Right renal pelvis (tissue), 4 donors: ENCODE measurements at regions not wholly inside any gene's neighbourhood (a gene's known extent, or its start where the extent isn't known, plus 50 kb on each side); places are given as distances from the start of the nearest gene placed in this dataset.
"Not testable (repeated sequence)": the region's sequence is repeated elsewhere in the genome, so short reads cannot be mapped to it uniquely, and the experiment has no call there.

ENCODE experiments used
- DNase-seq, 4 donors: peaks; one replicate each; pipeline ENCODE4 v3.0.0-alpha.2; 2013; ENCODE audit warnings: low read depth in 4 of 4, low spot score in 3 of 4, missing footprints in 1 of 4

- DNase-seq: no peak
Measured at GRCh38 chr7:149683898-149684297, 89.5 kb downstream of the ZNF467 start.

GRCh38 chr7:149683181-149683580 lies 90.2 kb downstream of the ZNF467 start:
- no peak for DNase-seq

- DNase-seq: no peak
Measured at GRCh38 chr7:149682038-149682437, 91.3 kb downstream of the ZNF467 start.

- no peak for DNase-seq
Measured at GRCh38 chr7:149681274-149681673, 92.1 kb downstream of the ZNF467 start.

- DNase-seq: no peak
Measured at GRCh38 chr7:149680331-149681025, 92.9 kb downstream of the ZNF467 start.

GRCh38 chr7:149674728-149675385 lies 98.5 kb downstream of the ZNF467 start:
- DNase-seq: not testable (repeated sequence)

- no peak for DNase-seq
Measured at GRCh38 chr7:149673006-149673405, 100.4 kb downstream of the ZNF467 start.

- DNase-seq: no peak
Measured at GRCh38 chr7:149670288-149670687, 103.1 kb downstream of the ZNF467 start.

- DNase-seq: no peak
Measured at GRCh38 chr7:149669121-149669818, 104.1 kb downstream of the ZNF467 start.

- DNase-seq: no peak
Measured at GRCh38 chr7:149666360-149666945, 106.9 kb downstream of the ZNF467 start.

- DNase-seq: not testable (repeated sequence)
Measured at GRCh38 chr7:149665618-149666017, 107.8 kb downstream of the ZNF467 start.

DNA sequence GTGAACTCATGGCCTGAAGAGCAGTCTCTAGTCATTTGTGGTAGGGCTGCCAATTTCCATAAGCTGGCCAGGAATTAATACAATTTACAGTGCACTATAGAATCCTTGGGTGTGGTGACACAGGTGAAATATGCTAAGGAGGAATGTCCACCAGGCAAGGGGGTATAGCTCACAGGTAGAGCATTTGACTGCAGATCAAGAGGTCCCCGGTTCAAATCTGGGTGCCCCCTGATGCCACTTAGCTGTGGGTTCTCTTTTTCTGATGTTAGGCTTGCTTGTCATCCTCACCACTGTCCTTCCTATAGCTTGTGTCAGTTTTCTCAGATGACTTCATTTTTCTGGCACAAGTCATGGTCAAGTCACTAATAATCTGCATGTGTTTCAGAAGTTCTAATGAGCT lies 108.7 kb downstream of the ZNF467 start:
- DNase-seq: no peak

GRCh38 chr7:149664176-149664575 lies 109.2 kb downstream of the ZNF467 start:
- no peak for DNase-seq

DNA sequence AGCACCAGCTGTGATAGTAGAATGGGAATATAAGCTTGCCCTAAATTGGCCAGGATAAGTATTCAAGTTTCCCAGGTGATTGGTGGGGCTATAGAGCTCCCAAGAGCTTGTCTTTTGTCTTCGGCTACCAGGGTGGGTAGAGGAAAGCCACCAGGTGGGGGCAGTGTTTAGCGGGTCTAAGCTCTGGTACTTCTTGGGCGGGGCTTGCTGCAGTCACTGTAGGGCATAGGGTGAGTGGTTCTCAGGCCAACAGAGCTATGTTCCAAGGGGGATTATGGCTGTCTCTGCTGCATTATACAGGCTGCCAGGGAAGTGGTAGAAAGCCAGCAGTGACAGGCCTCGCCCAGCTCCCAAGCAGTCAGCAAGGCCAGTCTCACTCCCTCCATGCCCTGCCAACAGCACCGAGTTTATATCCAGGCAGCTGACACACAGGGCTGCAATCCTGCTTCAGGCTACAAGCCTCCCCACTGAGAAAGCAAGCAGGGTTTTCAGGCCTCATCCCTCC lies 110.7 kb downstream of the ZNF467 start:
- no peak for DNase-seq

DNA sequence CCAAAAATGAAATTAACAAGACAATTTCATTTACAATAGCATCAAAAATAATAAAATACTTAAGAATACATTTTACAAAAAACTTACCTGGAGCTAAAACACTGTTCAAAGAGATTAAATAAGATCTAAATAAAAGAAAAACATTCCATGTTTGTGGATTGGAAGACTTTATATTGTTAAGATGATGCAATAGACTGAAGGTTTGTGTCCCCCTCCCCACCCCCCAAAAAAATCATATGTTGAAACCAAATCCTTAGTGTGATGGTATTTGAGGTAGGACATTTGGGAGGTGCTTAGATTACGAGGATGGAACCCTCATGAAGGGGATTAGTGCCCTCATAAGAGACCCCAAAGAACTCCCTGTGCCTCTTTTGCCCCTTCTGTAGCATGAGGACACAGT lies 117.6 kb downstream of the ZNF467 start:
- DNase-seq: no peak

DNA sequence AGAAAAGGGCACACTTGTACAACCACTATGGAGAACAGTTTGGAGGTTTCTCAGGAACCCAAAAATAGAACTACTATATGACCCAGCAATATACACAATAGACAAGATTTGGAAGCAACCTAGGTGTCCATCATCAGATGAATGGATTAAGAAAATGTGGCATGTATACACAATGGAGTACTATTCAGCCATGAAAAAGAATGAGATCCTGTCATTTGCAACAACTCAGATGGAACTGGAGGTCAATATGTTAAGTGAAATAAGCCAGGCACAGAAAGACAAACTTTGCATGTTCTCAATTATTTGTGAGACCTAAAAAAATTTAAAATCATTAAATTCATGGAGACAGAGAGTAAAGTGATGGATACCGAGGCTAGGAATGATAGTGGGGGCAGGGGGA lies 118.8 kb downstream of the ZNF467 start:
- no peak for DNase-seq

DNA sequence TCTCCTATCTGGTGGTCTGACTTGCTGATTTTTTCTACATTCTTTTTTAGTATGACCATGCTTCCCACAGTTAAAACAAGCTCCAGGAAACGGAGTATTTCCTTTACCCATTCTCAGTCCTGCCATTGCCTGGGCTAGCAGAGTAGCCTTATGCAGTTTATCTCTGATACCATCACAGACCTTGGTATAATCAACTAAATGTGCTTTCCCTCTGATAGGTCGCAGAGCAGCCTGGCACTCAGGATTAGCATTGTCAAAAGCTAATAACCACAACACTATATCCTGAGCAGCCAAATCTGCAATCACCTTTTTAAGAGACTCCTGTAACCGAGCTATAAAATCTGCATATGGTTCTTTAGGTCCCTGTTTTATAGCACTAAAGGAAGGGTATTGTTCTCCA lies 123.2 kb downstream of the ZNF467 start:
- DNase-seq: not testable (repeated sequence)

DNA sequence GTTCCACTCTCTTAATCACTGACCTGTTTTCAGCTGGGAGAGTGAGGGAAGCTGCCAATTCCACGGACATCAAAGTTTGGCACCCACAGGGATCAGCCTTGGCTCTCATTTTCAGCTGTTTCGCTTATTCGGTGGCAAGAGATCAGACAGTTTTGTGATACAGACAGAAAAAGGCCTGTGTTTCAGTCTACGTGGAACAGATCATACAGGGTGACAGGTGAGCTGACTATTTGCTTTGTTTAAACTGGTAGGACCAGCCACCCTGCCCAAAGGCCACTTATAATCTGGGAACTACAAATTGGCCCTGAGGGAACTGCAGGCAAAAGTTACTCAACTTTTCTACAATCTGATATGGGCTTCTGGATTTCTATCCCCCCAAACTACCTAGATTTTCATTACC lies 128.6 kb downstream of the ZNF467 start:
- no peak for DNase-seq

GRCh38 chr7:149642589-149642988 lies 130.8 kb downstream of the ZNF467 start:
- no peak for DNase-seq

GRCh38 chr7:149638566-149639320 lies 134.6 kb downstream of the ZNF467 start:
- DNase-seq: no peak
